ENCODE measurements at regions not wholly inside any gene's neighbourhood (a gene's known extent, or its start where the extent isn't known, plus 50 kb on each side); places are given as distances from the start of the nearest gene placed in this dataset.

DNA sequence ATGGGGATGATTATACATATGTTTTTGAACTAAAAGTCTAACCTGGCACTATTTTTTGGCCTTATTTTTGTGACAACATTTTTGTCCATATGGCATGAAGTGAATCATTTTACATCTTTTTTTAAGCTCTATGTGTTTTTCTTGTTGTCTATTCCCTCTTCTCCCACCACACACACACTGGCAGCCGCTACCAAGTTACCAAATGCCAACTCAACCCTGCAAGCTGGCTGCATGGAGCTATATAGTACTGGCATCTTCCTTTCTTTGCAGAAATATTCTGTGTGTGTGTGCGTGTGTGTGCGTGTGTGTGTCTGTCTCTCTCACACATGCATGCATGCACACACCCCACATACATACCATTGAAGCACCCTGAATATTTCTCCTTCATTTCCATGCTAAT lies 278.9 kb upstream of the SOX5 start:
- ATAC-seq, result no peak

DNA sequence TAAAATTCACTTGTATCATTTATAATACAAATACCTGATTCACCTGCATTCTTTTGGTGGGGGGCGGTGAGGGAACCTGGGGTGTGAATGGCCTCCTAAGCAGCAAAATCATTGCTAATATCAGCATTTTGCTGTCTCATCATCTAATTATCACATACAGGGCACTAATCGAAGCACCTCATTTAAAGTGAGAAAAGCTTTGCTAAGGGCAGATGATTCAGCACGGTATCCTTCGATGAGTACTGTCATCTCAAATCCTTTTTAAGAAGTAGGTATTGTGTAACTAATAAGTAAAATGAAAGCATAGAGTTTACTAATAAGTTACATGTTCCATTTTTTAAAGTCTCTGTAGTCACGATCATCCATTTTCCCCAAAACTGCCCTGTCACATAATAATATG lies 278.1 kb upstream of the SOX5 start:
- ATAC-seq (no peak), DNase-seq (ENCODE audit: low spot score in 2 of 2) (no peak)
- Mint-ChIP-seq H3K4me3 (no peak overlapping the region), H3K36me3 (no peaks in the 10 kb centered on the region), H3K4me1 (no peaks in the 10 kb centered on the region), H3K27ac (no peak overlapping the region), H3K9me3 (peaks cover 5% of the 10 kb centered on the region)

More for the DNA sequence above, 278.9 kb upstream of the SOX5 start:
- Mint-ChIP-seq H3K9me3 (peaks cover 5% of the 10 kb centered on the region), H3K4me1 (no peaks in the 10 kb centered on the region), H3K4me3 (no peak overlapping the region), H3K36me3 (no peaks in the 10 kb centered on the region), H3K27ac (no peak overlapping the region)
- DNase-seq (ENCODE audit: low spot score in 2 of 2), result no peak

DNA sequence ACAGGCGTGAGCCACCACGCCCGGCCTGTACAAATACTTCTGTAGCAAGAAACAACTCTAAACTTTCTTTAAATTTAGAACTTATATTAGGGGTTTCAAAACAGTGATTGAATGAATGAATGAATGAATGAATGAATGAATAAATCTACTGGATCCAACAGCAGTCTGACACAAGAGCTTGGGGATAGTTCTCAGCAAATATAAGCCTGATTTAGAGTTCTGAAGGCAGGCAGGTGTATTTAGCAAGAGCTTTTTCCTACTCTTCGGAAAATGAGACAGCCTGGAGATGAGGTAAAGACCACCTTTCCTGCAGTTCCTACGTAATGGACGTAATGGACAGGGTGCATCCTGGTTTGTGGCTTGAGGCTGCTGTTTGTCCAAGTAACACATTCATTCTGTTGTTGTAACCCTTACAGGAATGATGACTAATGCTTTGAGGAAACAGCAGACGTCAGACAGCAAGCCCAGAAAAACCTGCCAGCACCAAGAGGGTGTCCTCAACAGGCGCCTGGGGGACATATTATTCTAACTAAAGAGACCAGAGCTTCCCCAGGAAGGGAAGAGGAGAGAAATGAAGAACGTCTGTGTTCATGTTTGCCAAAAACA lies 277.4 kb upstream of the SOX5 start:
- DNase-seq (ENCODE audit: low spot score in 2 of 2) (no peak), ATAC-seq (no peak)
- Mint-ChIP-seq H3K4me1 (no peaks in the 10 kb centered on the region), H3K9me3 (peaks cover 5% of the 10 kb centered on the region), H3K27ac (no peak overlapping the region), H3K36me3 (no peaks in the 10 kb centered on the region), H3K4me3 (no peak overlapping the region)

DNA sequence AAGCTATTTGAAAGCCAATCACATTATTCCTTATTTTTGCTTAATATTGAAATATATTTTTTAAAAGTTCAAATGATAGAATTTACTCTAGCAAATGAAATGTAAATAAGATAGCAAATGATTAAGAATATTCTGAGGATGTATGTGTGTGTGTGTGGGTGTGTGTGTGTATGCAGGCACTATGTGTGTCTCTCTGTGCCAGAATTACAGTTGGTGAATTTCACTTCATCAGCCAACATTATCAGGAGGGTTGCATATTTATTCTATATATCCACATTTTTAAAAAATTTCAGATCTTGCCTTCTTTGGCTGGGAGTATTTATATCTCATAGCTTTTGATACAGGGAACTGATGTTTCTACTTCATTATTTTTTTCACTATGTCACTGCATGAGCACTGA lies 274.9 kb upstream of the SOX5 start:
- H3K4me3 Mint-ChIP-seq, result no peak overlapping the region
- no peaks in the 10 kb centered on the region for H3K36me3 Mint-ChIP-seq
- no peaks in the 10 kb centered on the region for H3K4me1 Mint-ChIP-seq
- no peak for ATAC-seq
- no peak overlapping the region for H3K27ac Mint-ChIP-seq
- DNase-seq (ENCODE audit: low spot score in 2 of 2), result no peak
- peaks cover 9% of the 10 kb centered on the region for H3K9me3 Mint-ChIP-seq

DNA sequence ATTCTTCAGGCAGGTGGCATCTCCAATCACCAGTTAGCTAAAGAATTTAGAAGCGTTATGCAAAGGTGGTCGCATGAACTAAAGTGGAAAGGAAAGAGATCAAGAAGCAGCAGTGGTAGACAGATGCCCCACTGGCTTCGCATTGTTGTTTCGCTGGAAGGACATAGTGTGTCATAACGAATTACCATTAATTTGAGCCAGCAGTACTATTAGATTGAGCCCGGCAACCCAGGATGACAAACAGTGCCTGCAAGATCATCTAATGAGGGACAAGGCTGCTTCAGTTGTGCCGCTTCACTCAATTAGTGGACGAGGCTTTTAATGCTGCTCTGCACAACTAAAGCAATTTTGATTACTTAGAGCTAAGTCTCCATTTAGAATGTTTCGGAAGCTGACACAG lies 274.5 kb upstream of the SOX5 start:
- no peaks in the 10 kb centered on the region for H3K36me3 Mint-ChIP-seq
- no peak overlapping the region for H3K4me3 Mint-ChIP-seq
- peaks cover 8% of the 10 kb centered on the region for H3K9me3 Mint-ChIP-seq
- no peak overlapping the region for H3K27ac Mint-ChIP-seq
- DNase-seq (ENCODE audit: low spot score in 2 of 2) (no peak), ATAC-seq (no peak)
- no peaks in the 10 kb centered on the region for H3K4me1 Mint-ChIP-seq

DNA sequence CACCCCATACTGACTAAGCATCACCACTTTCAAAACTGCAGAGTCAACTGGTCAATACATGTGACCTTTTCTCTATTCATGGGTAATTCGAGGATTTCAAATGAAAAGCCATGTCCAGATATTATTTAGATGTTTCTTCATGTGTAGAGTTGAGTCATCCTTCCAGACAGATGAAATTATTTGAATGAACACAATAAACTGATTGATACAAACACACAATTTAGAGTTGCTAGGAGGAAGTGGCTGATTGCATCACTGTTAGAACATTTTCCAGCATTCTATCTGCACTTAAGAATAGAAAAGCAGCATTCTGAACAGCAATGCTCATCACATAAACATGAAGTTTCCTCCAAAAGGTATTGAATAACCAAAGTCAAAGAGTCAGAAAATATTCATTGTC lies 273.5 kb upstream of the SOX5 start:
- Mint-ChIP-seq H3K9me3 (peaks cover 7% of the 10 kb centered on the region), H3K36me3 (no peaks in the 10 kb centered on the region), H3K27ac (no peak overlapping the region), H3K4me3 (no peak overlapping the region), H3K4me1 (no peaks in the 10 kb centered on the region)
- ATAC-seq (no peak), DNase-seq (ENCODE audit: low spot score in 2 of 2) (no peak)

DNA sequence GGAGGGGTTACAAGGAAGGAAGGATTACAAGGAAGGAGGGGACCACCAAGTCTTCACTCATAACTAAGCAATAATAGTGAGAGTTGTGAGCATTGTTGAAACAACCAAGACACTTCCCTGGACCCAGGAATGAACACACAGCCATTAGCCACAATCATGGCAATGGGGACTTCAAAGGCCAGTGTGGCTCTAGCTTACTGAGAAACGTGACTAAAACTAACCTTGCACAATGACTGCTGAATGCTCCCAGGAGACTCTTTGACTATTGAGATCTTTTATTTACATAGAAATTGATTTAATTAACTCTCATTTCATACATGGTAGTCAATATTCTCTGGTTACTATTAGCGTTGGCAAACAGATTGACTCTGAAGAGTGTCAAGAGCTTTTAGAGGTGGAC lies 263.0 kb upstream of the SOX5 start:
- Mint-ChIP-seq H3K9me3 (peaks cover 8% of the 10 kb centered on the region), H3K27ac (no peak overlapping the region), H3K4me1 (no peaks in the 10 kb centered on the region)

DNA sequence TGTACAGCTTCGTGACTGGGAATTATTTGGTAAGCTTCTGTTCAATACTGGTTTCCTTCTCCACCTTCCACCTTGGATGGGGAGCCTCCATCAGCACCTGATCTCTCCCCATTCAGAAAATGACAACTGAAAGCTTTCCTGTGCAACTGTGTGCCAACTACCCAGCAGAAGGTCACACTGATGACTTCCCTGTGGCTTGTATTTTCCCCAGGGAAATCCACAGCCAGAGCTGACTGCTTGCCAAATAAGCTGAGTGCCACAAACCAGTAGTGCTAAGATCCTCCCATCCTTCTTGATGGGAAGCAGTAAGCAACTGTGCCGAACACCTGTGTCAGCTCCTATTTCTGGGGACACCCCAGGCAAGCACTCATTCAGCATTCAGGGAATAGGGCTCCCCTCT lies 257.2 kb upstream of the SOX5 start:
- ATAC-seq (no peak), DNase-seq (ENCODE audit: low spot score in 2 of 2) (no peak)
- no peak overlapping the region for H3K27ac Mint-ChIP-seq
- no peaks in the 10 kb centered on the region for H3K4me1 Mint-ChIP-seq
- H3K9me3 Mint-ChIP-seq, result peaks cover 16% of the 10 kb centered on the region
- no peak overlapping the region for H3K4me3 Mint-ChIP-seq
- H3K36me3 Mint-ChIP-seq, result no peaks in the 10 kb centered on the region

More for the DNA sequence above, 263.0 kb upstream of the SOX5 start:
- ATAC-seq, result no peak
- no peak for DNase-seq (ENCODE audit: low spot score in 2 of 2)
- Mint-ChIP-seq H3K4me3 (no peak overlapping the region), H3K36me3 (no peaks in the 10 kb centered on the region)

DNA sequence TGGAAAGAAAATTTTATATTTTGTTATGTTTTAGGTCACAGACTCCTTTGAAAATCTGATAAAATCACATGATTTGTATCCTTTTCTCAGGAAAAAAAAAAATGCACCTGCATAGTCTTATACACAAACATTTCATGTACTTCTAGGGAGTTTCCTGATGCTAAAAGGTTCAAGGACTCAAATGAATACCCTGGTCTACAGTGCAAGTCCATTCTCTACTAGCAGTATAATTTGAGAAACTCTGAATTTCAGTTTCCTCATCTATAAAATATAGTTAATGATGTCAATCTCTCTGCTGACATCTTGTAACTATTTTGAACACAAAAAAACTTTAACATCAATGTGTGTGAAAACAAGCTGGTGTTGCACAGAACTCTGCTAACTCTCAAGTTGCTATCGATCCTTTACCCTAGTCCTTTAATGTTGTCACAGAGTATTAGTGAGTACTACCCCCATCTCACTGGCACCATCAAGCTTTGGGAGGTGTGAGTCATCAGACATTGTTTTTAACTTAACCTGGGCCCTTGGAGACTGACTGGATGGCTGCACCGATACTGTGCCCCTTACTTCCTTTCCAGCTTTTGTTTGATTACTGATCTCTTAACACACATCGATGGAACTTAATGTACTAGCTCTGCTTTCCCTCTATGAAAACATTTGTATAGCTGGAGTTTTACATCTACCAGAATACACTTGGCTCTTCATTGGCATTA lies 251.9 kb upstream of the SOX5 start:
- Mint-ChIP-seq H3K4me1 (no peaks in the 10 kb centered on the region), H3K27ac (no peak overlapping the region), H3K4me3 (no peak overlapping the region), H3K36me3 (no peaks in the 10 kb centered on the region), H3K9me3 (peaks cover 8% of the 10 kb centered on the region)
- peak; percentile 32 for ATAC-seq
- no peak for DNase-seq (ENCODE audit: low spot score in 2 of 2)

DNA sequence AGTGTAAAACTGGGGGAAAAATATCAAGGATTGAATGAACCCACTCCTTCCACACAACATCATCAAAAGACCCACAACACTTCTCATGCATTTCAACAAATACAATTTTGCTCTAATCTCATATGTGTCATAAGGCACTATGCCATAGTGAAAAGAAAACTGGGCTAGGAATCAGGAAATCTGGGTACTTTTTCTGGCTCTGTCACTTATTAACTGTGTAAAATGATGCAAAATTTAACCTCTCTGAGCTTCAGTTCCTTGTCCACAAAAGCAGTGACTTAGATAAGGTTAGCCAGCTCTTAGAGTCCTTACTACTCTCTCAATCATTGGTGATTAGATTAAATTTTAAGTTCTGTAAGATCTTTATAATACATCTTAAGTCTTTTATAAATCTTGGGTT lies 250.5 kb upstream of the SOX5 start:
- H3K9me3 Mint-ChIP-seq, result peaks cover 8% of the 10 kb centered on the region
- H3K36me3 Mint-ChIP-seq, result no peaks in the 10 kb centered on the region
- H3K4me3 Mint-ChIP-seq, result no peak overlapping the region
- H3K4me1 Mint-ChIP-seq, result no peaks in the 10 kb centered on the region
- DNase-seq (ENCODE audit: low spot score in 2 of 2) (no peak), ATAC-seq (no peak)
- H3K27ac Mint-ChIP-seq, result no peak overlapping the region

DNA sequence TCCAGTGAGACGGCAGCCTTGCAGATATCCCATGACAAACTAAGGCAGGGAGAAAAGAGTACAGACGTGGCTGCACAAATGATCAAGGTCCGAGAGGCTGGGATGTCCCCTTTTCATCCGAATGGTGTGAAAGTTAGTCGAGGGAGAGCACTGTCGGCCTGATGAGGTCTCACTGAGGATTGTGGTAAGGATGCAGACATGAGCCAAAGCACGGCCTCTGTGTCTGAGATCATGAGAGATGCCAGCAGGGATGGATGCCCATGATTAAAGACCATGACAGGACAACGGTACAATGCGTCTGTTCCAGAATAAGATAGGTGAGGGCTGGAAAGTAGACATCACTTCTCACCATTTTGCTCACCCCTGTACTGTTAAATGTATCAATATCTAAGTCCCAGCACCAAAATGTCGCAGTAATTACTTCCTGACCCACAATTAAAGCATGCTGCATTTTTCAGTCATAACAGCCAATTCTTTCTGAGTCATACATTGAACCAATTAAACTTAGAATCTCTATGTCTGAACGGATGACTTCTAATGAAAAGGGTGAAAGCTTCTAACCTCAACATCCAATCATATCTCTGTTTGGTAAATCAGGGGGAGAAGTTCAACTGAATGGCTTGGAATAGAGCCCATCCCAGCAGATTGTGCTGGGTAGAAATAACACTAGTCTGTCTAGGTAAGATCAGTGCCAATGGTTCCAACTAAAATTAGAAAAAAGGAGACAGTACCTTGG lies 249.6 kb upstream of the SOX5 start:
- H3K4me3 Mint-ChIP-seq, result no peak overlapping the region
- no peaks in the 10 kb centered on the region for H3K4me1 Mint-ChIP-seq
- H3K36me3 Mint-ChIP-seq, result no peaks in the 10 kb centered on the region
- peaks cover 8% of the 10 kb centered on the region for H3K9me3 Mint-ChIP-seq
- ATAC-seq, result no peak
- H3K27ac Mint-ChIP-seq, result no peak overlapping the region
- DNase-seq (ENCODE audit: low spot score in 2 of 2), result no peak

DNA sequence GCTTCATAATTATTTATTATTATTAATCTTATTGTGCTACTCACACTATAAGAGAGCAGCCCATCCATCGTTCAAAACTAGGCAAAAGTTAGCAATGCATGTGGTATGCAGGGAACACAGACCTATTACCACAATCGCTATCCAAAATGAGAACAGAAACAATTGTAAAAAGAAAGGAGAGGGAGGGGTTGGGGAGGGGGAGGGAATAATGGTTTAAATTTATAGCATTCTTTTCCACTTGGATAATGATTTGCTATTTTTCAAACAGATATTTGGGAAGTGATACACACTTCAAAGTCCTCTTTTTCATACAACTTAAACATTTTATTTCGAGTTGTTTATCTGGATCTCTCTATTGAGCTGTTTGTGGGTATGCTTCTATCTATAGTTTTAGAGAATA lies 248.6 kb upstream of the SOX5 start:
- H3K27ac Mint-ChIP-seq, result no peak overlapping the region
- H3K36me3 Mint-ChIP-seq, result no peaks in the 10 kb centered on the region
- H3K9me3 Mint-ChIP-seq, result peaks cover 3% of the 10 kb centered on the region
- no peak overlapping the region for H3K4me3 Mint-ChIP-seq
- no peaks in the 10 kb centered on the region for H3K4me1 Mint-ChIP-seq
- ATAC-seq, result no peak
- DNase-seq (ENCODE audit: low spot score in 2 of 2), result no peak

DNA sequence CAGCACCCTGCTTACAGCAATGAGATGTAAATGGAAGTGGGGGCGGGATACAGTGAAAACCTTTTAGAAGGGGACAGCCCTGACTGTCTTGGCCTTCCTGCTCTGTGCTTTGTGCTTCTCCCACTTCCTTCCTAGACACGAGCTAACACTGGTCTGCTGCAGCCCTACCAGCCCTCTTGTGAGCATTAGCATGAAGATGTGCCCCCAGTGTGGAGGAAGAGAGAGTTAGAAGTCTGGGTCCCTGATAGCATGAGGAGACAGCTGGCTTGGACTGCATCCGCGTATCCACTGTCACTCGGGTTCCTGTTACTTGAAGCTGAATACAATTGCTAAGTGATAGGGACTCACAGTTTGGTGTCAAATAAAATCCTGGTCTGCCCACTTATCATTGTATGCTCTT lies 248.1 kb upstream of the SOX5 start:
- H3K4me1 Mint-ChIP-seq, result no peaks in the 10 kb centered on the region
- H3K9me3 Mint-ChIP-seq, result no peaks in the 10 kb centered on the region
- H3K4me3 Mint-ChIP-seq, result no peak overlapping the region
- no peak overlapping the region for H3K27ac Mint-ChIP-seq
- DNase-seq (ENCODE audit: low spot score in 2 of 2) (no peak), ATAC-seq (no peak)
- no peaks in the 10 kb centered on the region for H3K36me3 Mint-ChIP-seq

DNA sequence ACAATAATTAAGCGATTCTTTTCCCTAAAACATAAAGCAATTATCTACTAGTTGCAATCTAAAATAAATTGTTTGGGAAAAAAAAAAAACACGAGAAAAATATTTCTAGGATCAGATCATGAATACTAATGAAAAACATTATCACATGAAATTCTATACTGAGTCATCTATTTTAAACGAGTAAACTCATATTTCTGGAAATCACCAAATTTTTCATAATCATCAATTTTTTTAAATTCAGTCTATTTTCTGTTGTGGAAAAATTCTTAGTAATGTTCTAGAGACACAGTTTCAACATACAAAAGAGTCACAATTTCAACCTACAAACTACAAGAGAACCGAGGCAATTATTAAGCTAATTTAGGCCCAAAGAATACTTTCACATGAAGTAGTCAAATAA lies 245.6 kb upstream of the SOX5 start:
- no peaks in the 10 kb centered on the region for H3K36me3 Mint-ChIP-seq
- no peaks in the 10 kb centered on the region for H3K4me1 Mint-ChIP-seq
- no peak overlapping the region for H3K4me3 Mint-ChIP-seq
- no peak overlapping the region for H3K27ac Mint-ChIP-seq
- DNase-seq (ENCODE audit: low spot score in 2 of 2), result no peak
- no peak for ATAC-seq
- no peaks in the 10 kb centered on the region for H3K9me3 Mint-ChIP-seq

DNA sequence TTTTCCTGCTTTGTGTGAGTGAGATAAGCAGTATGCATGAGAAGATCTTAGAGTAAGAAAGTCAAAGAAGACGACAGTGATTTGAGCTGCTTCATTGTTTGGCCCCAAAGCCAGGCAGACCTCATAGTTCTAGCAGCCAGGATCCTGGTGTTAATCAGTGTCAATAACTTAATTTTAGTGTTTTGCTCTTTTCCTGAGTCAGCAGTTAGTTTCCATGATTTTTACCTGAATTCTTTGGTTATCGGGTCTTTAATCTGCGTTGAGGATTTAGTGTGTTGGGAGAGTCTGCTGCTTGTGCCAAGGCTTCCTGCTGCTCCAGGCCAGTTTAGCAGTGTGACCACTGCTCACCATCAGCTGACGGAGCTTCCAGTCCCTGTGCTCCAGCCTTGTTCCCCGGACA lies 241.6 kb upstream of the SOX5 start:
- DNase-seq (ENCODE audit: low spot score in 2 of 2) (no peak), ATAC-seq (no peak)
- Mint-ChIP-seq H3K27ac (no peak overlapping the region), H3K9me3 (no peaks in the 10 kb centered on the region), H3K4me3 (no peak overlapping the region), H3K36me3 (no peaks in the 10 kb centered on the region), H3K4me1 (no peaks in the 10 kb centered on the region)

DNA sequence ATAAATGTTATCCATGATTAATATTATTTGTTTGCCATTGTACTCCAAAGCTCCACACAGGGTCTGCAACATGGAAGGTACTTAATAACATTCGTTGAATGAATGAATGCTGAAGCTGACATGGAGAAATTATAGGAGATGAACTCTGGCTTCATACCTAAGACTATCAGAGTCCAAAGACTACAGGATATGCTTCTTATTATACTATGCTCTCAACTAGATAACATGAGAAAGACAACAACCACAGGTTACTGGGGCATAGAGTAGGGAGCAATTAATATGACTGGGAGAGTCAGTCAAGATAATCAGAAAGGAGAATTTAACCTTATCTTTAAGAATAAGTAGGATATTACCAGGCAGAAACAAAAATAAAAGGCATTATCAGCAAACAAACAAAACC lies 236.3 kb upstream of the SOX5 start:
- Mint-ChIP-seq H3K4me3 (no peak overlapping the region), H3K9me3 (no peaks in the 10 kb centered on the region), H3K27ac (no peak overlapping the region), H3K4me1 (no peaks in the 10 kb centered on the region), H3K36me3 (no peaks in the 10 kb centered on the region)
- ATAC-seq (no peak), DNase-seq (ENCODE audit: low spot score in 2 of 2) (no peak)

Measured in stimulated activated effector memory CD8-positive, alpha-beta T cell treated with anti-CD3 and anti-CD28 coated beads, Interleukin-12 subunit alpha, Interleukin-12 subunit beta, amount 100 ng/mL, for 72 hours (primary cell).